ENCODE measurements at regions not wholly inside any gene's neighbourhood (a gene's known extent, or its start where the extent isn't known, plus 50 kb on each side); places are given as distances from the start of the nearest gene placed in this dataset.

DNA sequence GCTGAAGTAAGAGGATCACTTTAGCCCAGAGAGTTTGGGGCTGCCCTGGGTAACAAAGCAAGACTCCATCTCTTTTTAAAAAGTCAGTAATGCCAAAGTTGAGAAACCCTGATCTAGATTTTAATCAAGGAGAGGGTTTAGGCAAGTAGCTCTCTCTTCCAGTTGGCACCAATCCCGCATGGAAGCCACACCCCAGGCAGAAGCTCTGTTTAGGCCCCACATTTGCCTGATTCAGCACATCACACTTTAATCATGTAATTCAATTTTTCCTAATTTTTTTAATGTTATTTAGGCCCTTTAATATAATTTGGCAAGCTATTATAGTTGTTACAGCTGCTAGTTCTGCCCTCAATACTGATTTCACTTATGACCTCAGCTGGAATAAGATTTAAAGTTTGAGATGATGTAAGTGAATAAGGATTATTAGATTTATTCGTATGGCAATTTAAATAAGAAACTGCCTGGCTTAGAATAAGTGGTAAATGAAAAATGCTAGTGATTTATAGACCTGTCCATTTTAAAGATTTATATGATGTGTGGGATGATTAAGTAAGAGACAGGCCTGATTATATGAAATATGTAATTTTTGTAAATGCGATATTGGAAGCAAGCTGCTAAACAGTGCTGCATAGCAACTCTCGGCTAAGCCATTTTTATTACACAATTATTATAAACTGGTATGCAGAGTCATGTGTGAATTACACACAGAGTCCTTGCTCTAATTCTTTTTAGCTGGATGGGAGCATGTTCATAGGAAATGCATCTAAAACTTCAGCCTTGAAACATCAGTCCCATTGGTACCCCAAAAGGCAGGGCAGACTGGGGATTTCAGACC lies 80.2 kb upstream of the NFE2L3 start:
- Histone ChIP-seq H3K9me3 (no peaks in the 10 kb centered on the region), H3K36me3 (replicated peaks in 1 of 2; ENCODE audit: insufficient read depth in 1 of 2, low read depth in 2 of 2) (no peaks in the 10 kb centered on the region), H3K4me1 (no peaks in the 10 kb centered on the region), H3K4me3 (no peak overlapping the region), H3K27me3 (no peaks in the 10 kb centered on the region), H3K27ac (no peak overlapping the region)
- no peak for ATAC-seq
- no peak for DNase-seq
- no peak for TF ChIP-seq POLR2A (IDR thresholded peaks at IDR 0.05)
- TF ChIP-seq, protein P1, sequence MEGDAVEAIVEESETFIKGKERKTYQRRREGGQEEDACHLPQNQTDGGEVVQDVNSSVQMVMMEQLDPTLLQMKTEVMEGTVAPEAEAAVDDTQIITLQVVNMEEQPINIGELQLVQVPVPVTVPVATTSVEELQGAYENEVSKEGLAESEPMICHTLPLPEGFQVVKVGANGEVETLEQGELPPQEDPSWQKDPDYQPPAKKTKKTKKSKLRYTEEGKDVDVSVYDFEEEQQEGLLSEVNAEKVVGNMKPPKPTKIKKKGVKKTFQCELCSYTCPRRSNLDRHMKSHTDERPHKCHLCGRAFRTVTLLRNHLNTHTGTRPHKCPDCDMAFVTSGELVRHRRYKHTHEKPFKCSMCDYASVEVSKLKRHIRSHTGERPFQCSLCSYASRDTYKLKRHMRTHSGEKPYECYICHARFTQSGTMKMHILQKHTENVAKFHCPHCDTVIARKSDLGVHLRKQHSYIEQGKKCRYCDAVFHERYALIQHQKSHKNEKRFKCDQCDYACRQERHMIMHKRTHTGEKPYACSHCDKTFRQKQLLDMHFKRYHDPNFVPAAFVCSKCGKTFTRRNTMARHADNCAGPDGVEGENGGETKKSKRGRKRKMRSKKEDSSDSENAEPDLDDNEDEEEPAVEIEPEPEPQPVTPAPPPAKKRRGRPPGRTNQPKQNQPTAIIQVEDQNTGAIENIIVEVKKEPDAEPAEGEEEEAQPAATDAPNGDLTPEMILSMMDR (IDR thresholded peaks at IDR 0.05) = no peak
- intact Hi-C loops (cut with DNase I) = no loop called here
- 84 to 90% methylated on average over 4 of the region's 4 CpGs for WGBS, 2 donors

DNA sequence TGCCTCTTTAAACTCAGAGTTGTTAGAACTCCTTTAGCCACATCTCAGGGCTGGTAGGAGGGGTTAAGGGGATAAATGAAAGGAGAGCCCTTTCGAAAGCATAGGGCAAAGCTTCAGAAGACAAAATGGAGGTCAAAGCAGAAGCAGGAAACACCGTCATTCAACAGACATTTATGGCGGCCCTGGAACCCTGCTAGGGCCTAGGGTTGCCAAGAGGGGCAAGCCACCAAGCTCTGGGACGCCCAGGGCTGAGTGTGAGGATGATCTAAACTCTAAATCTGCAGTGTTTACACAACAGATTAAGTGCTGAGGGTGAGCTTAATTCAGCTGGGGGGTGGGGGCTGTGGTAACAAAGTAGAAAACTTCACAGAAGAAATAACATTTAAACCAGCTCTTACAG lies 79.0 kb upstream of the NFE2L3 start:
- no peaks in the 10 kb centered on the region for H3K27me3 ChIP-seq
- ATAC-seq (no peak), DNase-seq (no peak)
- H3K27ac ChIP-seq = no peak overlapping the region
- intact Hi-C loops (cut with DNase I) = no loop called here
- no peaks in the 10 kb centered on the region for H3K9me3 ChIP-seq
- TF ChIP-seq POLR2A (IDR thresholded peaks at IDR 0.05) = no peak
- TF ChIP-seq, protein P1 (IDR thresholded peaks at IDR 0.05) = no peak
- 80 to 83% methylated on average over 4 of the region's 4 CpGs for WGBS, 2 donors
- no peak overlapping the region for H3K4me3 ChIP-seq
- H3K36me3 ChIP-seq (replicated peaks in 1 of 2; ENCODE audit: insufficient read depth in 1 of 2, low read depth in 2 of 2) = no peaks in the 10 kb centered on the region
- no peaks in the 10 kb centered on the region for H3K4me1 ChIP-seq

DNA sequence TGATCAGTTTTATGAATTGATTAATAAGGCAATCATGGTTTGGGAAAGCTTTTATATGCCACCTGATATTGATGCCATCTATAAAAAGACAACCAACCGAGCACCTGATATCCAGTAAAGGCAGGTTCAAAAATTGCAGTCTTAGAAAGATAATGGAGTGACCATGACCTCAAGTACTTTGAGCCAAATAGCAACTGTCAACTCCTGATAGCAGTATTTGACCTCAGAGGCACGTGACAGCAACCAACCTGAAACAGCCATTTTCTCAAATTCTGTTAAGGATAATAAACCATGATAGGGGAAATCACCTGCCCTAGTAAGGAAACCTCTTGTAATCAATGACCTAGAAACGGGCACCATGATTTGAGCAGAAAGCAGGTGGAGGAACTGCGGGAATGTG lies 77.1 kb upstream of the NFE2L3 start:
- H3K4me1 ChIP-seq = peaks cover 7% of the 10 kb centered on the region
- H3K4me3 ChIP-seq = no peak overlapping the region
- 47 to 48% methylated on average over 4 of the region's 4 CpGs for WGBS, 2 donors
- ATAC-seq (no peak), DNase-seq (no peak)
- TF ChIP-seq, protein P1 (IDR thresholded peaks at IDR 0.05) = no peak
- no peak for TF ChIP-seq POLR2A (IDR thresholded peaks at IDR 0.05)
- no peaks in the 10 kb centered on the region for H3K36me3 ChIP-seq (replicated peaks in 1 of 2; ENCODE audit: insufficient read depth in 1 of 2, low read depth in 2 of 2)
- intact Hi-C loops (cut with DNase I) = no loop called here
- H3K27me3 ChIP-seq = no peaks in the 10 kb centered on the region
- H3K9me3 ChIP-seq = no peaks in the 10 kb centered on the region
- no peak overlapping the region for H3K27ac ChIP-seq

DNA sequence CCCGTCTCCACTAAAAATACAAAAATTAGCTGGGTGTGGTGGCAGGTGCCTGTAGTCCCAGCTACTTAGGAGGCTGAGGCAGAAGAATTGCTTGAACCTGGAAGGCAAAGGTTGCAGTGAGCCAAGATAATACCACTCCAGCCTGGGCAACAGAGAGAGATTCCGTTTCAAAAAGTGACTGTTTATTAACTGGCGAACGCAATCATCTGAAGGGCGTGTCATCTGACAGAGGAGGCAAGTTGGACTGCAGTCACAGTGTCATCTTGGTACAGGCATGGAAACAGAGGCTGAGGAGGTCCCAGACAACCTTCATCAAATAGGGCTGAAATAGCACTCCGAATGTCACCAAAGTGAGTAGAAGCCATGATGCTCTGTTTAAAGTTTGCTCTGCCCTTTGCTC lies 75.3 kb upstream of the NFE2L3 start:
- Histone ChIP-seq H3K4me3 (no peak overlapping the region), H3K36me3 (replicated peaks in 1 of 2; ENCODE audit: insufficient read depth in 1 of 2, low read depth in 2 of 2) (no peaks in the 10 kb centered on the region), H3K27ac (no peak overlapping the region), H3K27me3 (no peaks in the 10 kb centered on the region), H3K4me1 (peaks cover 7% of the 10 kb centered on the region), H3K9me3 (no peaks in the 10 kb centered on the region)
- DNase-seq = no peak
- 96% methylated on average over 6 of the region's 6 CpGs for WGBS, 2 donors
- no peak for TF ChIP-seq POLR2A (IDR thresholded peaks at IDR 0.05)
- TF ChIP-seq, protein P1 (IDR thresholded peaks at IDR 0.05) = no peak
- intact Hi-C loops (cut with DNase I) = no loop called here
- ATAC-seq = no peak
